NCI-H524 (cell line): ENCODE measurements at regions not wholly inside any gene's neighbourhood (a gene's known extent, or its start where the extent isn't known, plus 50 kb on each side); places are given as distances from the start of the nearest gene placed in this dataset.

ENCODE experiments used
- DNase-seq, 2 experiments: peaks; one replicate each; lab custom pipeline; 2025; lab: John Stamatoyannopoulos, UW

- no peak for DNase-seq
Observed at GRCh38 chr11:27858866-27859265, 158.6 kb upstream of the BDNF start.

DNA sequence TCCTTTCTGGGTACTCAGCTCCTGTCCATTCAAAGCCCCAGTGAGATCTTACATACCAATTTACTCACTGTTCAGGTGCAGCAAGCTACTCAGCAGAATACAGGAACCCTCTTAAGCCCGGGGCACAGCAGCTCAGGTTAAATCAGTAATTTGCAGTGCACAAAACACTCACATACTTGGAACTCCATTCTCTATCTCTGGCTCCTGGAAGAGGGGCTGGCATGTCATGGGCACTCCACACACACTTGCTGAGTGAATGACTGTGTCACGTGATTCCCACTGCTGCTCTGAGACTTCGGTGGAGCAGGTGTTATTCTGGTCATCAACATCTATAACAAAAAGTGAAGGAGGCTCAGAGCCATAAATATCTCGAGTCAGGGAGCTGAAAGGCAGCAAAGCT lies 157.3 kb upstream of the BDNF start:
- DNase-seq = peak in 1 of 2 experiments; percentile 52

DNA sequence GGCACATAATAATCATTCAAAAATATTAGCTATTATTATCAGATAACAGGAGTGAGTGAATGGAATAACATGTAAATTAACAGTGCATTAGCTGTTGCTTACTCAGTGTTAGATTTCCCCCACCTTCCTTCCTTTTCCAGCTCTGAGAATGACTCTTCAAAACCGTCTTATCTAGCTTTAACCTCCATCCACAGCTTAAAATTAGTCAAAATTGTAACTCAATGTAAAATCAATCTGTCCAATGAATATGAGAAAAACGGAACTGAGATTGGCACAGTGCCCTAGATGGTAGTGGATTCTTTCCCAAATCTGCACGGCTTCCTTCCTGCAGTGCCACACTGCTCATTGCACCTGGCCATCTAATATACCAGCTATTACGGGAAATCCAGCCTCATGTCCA lies 156.8 kb upstream of the BDNF start:
- DNase-seq = no peak

DNA sequence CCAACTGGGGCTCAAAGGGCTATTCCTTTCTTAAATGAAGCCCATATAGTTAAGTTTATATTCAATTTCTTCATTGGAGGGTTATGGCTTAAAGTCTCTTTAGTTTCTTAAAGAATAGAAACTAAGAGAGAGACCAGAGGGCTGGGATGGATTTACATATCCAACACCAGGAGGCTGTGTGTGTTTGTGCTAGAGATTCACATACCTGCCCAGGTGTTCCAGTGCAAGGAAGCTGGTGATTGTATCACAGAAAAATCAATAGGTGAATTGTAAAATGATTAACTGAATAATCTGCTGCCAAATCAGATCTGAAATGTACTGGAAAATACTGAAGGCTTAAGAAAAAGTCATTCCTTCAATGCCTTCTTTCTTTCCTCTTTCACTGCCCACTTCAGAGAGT lies 148.2 kb upstream of the BDNF start:
- no peak for DNase-seq

- DNase-seq = no peak
Observed at GRCh38 chr11:27847496-27847895, 147.2 kb upstream of the BDNF start.

GRCh38 chr11:27842290-27842689 lies 142.0 kb upstream of the BDNF start:
- DNase-seq = no peak

GRCh38 chr11:27841023-27841422 lies 140.8 kb upstream of the BDNF start:
- no peak for DNase-seq

- peak in 1 of 2 experiments; percentile 4 for DNase-seq
Observed at GRCh38 chr11:27839226-27839913, 139.1 kb upstream of the BDNF start.

- DNase-seq = peak in 1 of 2 experiments; percentile 18
Observed at GRCh38 chr11:27838674-27839073, 138.4 kb upstream of the BDNF start.

GRCh38 chr11:27837895-27838563 lies 137.8 kb upstream of the BDNF start:
- DNase-seq = no peak

DNA sequence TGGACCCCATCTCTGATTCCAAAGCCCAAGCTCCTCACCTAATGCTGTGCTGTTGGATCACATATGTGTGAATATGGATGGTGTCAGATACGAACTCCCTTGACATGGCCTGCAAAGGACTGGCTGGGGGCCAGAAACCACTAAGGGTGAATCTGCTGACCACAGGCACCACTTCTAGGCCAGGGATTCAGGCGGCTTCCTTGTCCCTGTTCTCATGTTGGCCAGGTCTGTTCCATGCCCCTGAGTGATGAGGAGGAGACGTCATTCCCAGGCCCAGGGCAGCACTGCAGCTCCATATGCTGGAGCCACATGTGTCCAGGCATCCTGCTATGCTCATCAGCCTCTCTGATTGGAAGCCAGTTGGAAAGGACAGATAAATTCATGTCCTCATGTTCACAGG lies 130.0 kb upstream of the BDNF start:
- no peak for DNase-seq

- DNase-seq = no peak
Observed at GRCh38 chr11:27820249-27820648, 120.0 kb upstream of the BDNF start.

DNA sequence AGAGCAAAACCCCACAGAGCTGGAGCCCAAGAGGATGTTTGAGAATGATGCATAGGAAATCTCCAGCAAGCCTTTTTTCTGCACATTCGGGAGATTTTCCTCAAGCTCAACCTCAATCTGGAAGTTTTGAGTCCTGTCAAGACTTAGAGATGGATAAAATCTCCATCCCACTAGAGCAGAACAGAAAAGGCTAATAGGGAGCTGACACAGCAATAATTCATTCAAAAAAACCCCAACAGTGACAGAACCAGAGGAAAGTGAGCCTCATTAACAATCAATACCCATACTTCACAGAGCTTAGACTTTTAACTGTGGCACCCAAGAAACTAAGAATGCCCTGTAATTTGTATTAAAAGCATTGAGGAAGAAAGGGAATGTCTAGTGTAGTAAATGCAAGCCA lies 115.9 kb upstream of the BDNF start:
- no peak for DNase-seq

DNA sequence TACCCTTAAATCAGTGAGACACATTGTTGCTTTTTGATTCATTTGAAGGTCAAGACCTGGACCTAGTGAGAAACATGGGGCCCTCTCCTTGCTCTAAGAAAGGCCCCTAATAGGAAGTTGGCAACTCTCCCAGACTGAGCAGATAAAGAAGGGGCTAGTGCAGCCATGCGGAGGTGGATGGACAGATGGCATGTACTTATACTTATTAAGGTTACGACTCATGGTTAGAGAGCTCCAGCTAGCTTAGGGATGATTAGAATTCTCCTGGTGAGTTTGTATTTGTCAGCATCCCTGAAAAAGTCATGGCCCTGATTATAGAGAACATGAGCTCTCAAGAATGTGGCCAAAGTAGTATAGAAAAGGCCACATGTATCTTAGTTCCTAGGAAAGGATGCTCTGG lies 112.1 kb upstream of the BDNF start:
- peak; percentile 90 to 93 for DNase-seq

DNA sequence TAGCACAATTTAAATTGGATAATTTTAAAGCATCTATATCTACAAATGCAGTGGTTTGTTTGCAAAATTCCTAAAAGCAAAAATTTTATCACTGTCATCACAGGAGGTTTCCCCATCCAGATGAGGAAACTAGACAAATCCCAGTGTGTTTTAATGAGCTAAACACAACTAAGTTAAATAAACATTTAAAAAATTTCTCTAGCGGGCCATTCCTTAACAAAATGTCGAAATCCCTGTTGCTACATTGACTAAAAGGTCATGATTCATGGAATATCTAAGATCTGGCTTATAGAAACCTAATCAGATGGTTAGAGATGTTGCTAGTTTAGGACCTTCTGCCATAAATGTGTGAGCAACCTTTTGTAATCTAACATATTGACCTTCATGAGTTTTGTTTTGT lies 107.3 kb upstream of the BDNF start:
- DNase-seq = no peak

- DNase-seq = no peak
Observed at GRCh38 chr11:27806122-27806521, 105.9 kb upstream of the BDNF start.

DNA sequence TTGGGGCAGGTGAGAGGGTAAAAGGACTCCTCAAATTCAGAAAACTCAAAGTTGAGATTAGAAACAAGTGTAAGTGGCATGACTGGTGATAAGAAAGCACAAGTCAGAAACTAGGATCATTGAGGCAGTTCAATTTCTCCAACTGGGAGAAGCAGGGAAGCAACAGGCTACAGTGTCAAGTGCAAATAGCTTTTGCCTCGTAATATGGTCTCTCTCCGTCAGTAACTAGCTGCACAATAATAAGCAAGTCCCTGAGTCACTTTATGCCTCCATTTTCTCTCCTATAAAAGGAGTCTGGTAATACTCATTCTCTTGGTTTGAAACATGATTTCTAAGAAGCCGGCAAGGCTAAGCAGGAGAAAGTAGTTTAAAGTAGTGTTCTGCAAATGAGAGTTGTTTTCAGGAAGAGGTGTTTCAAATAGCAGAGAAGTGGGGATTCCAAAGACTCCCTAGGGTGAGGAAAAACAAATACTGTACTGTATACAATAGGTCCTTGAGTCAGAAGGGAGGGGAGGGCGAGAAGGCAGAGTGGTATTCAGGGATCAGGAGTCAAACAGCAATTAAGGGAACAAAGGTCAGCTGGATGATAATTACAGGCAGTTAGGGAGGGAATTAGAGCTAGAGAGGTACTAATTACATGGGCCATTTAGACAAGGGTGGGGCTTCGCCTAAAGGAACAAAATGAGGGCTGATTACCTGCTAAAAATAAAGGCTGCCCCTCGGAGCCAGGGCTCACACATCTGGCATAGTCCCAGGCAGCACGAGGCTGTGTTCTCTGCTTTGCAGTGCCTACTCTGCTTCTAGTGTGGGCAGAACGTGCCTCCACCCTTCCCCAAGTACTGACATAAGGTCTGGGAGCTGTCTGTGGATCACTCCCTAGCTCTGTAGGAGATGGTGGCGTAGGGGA lies 96.0 kb upstream of the BDNF start:
- peak; percentile 43 to 68 for DNase-seq

DNA sequence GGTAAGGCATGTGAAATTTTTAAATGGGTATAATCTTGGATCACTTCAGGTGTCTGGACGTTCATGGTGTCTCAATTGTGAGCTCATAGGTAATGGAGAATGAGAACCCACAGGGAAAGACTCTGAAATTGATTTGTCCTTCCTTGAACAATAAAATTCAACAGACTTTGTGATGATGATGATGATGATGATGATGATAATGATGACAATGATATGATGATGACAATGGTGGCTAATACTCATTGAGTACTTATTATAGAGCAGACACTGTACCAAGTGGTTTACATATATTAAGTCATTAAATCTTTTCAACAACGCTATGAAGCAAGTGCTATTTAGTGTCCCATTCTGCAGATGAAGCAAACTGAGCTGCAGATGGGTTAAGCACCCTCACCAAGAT lies 86.6 kb upstream of the BDNF start:
- no peak for DNase-seq

- DNase-seq = no peak
Observed at GRCh38 chr11:27786331-27786730, 86.1 kb upstream of the BDNF start.

DNA sequence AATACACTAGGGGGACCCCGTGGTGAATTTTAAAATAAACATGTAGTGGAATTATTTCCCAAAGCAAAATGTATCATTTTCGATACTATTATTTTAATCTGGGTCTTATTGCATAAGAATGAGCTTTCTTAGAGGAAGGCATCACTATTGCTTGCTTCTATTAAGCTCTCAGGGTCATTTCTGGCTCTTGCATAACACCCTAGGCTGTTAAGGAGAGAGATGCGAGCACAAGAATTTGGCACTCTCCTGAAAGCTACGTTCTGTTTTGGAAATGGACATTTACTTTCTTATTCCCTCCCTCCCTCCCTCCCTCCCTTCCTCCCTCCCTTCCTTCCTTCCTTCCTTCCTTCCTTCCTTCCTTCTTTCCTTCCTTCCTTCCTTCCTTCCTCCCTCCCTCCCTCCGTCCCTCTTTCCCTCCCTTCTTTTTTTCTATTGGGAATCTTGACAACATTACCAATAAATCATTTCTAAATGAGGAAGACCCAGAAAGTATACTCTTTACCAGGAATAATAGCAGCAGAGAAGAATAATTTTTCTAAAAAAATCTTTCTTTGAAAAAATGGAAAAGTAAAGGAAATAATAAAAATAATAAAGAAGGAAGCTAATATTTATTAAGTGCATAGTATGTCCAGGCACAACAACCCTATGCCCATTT lies 83.6 kb upstream of the BDNF start:
- DNase-seq = no peak

DNA sequence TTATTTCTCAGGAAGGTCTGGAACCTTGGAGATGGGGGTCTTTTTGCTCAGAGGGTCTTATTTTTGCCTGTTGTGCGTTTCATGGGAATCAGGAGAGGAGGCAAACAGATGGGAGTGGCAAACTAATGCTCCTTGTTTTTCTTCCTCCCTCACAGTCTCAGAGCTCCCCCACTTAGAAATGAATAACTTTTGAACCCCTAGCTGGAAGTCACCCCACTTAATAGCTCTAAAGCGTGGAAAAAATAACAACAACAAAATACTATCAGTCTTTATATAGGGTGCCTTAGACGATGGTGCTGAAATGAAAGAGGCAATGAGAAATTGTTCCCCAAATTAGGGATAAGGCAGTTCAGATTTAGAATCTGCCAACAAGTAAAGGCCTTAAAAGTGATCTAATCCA lies 76.8 kb upstream of the BDNF start:
- DNase-seq = no peak

DNA sequence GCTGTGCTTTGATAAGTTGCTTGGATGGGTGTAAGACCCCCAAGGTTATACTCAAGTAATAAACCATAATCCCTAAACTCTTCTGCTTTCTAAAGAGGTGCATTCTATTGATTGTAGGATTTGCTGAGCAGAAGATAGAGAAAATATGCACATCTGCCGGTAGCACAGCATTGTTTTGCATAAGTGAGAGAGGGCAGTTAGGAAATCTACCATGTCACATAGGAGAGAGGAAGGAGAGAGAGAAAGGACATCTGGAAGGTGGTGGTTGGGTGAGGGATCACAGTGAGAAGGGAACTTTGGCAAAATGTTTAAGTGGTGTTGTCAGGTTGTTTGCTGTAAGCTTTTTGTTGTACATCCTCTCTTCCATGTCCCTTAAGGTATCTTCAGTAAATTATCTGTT lies 73.6 kb upstream of the BDNF start:
- no peak for DNase-seq
